22Rv1 (cell line): ENCODE measurements at regions not wholly inside any gene's neighbourhood (a gene's known extent, or its start where the extent isn't known, plus 50 kb on each side); places are given as distances from the start of the nearest gene placed in this dataset.

ENCODE experiments used
- H3K27ac ChIP-seq: fragments of 450-650 bp; 2 replicates; pipeline ENCODE4 v1.5.1; 2017
- ZFX ChIP-seq: fragments of 450-650 bp; IDR thresholded peaks from 2 replicates; pipeline ENCODE4 v1.6.1; 2017; ENCODE audit warnings: antibody characterized with exemption, borderline replicate concordance
- TF ChIP-seq, protein P1 (sequence below): fragments of 450-650 bp; IDR thresholded peaks from 2 replicates; pipeline ENCODE4 v1.5.1; 2017; ENCODE audit warnings: mild to moderate bottlenecking

DNA sequence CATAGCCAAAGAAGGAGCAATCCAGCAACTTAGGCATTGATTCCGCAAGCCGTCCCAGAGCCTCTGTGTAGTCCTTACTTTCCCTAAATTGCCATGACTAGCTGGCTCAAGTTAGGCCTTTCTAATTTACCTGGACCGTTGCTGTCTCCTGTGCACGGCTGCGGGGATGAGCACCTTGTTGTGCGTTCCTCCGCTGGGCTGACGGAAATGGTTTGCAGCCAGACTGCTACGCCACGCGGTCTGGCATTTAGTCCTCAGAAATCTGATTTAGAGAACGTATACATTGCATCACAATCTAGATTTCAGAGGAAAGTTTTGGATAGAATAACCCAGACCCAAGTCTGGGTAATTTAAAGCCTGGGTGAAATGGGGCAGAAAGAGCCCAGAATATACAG is 133.2 kb upstream of the ARHGAP5 start:
- TF ChIP-seq, protein P1, sequence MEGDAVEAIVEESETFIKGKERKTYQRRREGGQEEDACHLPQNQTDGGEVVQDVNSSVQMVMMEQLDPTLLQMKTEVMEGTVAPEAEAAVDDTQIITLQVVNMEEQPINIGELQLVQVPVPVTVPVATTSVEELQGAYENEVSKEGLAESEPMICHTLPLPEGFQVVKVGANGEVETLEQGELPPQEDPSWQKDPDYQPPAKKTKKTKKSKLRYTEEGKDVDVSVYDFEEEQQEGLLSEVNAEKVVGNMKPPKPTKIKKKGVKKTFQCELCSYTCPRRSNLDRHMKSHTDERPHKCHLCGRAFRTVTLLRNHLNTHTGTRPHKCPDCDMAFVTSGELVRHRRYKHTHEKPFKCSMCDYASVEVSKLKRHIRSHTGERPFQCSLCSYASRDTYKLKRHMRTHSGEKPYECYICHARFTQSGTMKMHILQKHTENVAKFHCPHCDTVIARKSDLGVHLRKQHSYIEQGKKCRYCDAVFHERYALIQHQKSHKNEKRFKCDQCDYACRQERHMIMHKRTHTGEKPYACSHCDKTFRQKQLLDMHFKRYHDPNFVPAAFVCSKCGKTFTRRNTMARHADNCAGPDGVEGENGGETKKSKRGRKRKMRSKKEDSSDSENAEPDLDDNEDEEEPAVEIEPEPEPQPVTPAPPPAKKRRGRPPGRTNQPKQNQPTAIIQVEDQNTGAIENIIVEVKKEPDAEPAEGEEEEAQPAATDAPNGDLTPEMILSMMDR: no peak
- TF ChIP-seq ZFX: no peak
- H3K27ac ChIP-seq: peak overlapping the region; percentile 62

- H3K27ac ChIP-seq: peak overlapping the region; percentile 62
- TF ChIP-seq, protein P1: no peak
These were observed 132.6 kb upstream of the ARHGAP5 start for GRCh38 chr14:31944256-31945073.

- peak overlapping the region; percentile 62 for H3K27ac ChIP-seq
- TF ChIP-seq ZFX: no peak
- TF ChIP-seq, protein P1: no peak
These were observed 132.0 kb upstream of the ARHGAP5 start for GRCh38 chr14:31945074-31945613.

DNA sequence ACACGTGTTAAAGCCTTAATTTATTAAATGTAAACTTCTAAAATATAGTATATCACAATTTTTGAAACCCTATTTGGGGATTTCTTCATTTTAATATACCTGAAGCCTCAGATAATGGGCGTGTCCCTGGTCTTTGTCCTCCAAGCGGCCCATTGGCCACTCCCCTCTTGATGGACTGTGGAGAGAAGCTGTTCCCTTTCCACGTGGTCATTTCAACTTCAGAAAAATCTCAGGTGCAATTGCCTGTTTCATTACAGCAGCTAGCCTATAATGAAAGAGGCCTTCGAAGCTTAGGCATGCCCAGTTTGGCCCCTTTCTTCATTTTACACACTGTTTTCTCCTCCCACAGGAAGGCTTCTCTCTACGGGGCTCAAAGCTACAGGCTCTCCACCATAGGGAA is 131.4 kb upstream of the ARHGAP5 start:
- no peak for TF ChIP-seq ZFX
- TF ChIP-seq, protein P1: no peak
- H3K27ac ChIP-seq: no peak overlapping the region

- H3K27ac ChIP-seq: no peak overlapping the region
- TF ChIP-seq, protein P1: no peak
- TF ChIP-seq ZFX: no peak
These were observed 130.0 kb upstream of the ARHGAP5 start for GRCh38 chr14:31947076-31947475.

GRCh38 chr14:31947680-31948595 is 129.2 kb upstream of the ARHGAP5 start:
- H3K27ac ChIP-seq: no peak overlapping the region
- no peak for TF ChIP-seq ZFX
- TF ChIP-seq, protein P1: no peak

- TF ChIP-seq, protein P1: no peak
- TF ChIP-seq ZFX: no peak
- H3K27ac ChIP-seq: no peak overlapping the region
These were observed 127.4 kb upstream of the ARHGAP5 start for GRCh38 chr14:31949709-31950108.
